ENCODE measurements at regions not wholly inside any gene's neighbourhood (a gene's known extent, or its start where the extent isn't known, plus 50 kb on each side); places are given as distances from the start of the nearest gene placed in this dataset.

DNA sequence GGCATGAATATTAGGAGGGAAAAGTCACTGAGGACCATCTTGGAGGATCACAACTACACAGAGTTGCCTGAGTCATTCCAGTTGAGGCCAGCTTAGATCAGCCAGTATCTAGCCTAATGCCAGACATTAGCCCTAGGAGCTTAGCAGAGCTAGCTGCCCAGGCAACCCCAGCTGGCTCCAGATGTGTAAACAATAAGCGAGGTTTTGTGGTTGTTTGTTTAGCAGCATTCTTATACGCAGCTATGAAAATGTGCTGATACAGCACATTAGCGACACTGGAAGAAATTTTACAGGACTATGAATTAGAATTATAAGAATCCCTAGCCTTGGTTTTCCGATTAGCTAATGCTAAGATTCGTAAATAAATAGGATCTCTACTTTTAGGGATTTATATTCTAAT lies 59.3 kb downstream of the BTBD3 start:
- H3K4me3 ChIP-seq (ENCODE audit: low read length), result no peak overlapping the region
- DNase-seq (ENCODE audit: low read depth), result no peak
- TF ChIP-seq, protein P1, sequence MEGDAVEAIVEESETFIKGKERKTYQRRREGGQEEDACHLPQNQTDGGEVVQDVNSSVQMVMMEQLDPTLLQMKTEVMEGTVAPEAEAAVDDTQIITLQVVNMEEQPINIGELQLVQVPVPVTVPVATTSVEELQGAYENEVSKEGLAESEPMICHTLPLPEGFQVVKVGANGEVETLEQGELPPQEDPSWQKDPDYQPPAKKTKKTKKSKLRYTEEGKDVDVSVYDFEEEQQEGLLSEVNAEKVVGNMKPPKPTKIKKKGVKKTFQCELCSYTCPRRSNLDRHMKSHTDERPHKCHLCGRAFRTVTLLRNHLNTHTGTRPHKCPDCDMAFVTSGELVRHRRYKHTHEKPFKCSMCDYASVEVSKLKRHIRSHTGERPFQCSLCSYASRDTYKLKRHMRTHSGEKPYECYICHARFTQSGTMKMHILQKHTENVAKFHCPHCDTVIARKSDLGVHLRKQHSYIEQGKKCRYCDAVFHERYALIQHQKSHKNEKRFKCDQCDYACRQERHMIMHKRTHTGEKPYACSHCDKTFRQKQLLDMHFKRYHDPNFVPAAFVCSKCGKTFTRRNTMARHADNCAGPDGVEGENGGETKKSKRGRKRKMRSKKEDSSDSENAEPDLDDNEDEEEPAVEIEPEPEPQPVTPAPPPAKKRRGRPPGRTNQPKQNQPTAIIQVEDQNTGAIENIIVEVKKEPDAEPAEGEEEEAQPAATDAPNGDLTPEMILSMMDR (conservative IDR thresholded peaks at IDR 0.05; ENCODE audit: low read depth, low read length), result no peak

DNA sequence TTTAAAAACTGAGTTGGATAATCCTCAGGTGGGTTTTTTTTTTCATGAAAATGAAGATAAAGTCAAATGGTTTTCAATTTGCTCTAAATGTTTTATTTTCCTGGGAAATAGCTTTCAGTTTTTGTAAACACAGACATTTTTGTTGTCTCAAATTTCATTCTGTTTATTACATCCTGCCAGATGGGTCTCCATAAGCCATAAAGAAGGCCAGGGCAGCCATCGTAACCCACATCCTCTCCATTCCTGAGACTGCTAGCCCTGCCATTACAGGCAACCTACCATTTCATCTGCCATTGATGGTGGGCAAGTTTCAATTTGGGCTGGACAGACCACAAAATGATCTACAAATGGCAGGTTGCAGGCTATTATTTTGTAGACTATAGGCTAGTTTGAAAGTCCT lies 60.8 kb downstream of the BTBD3 start:
- H3K4me3 ChIP-seq (ENCODE audit: low read length), result no peak overlapping the region
- TF ChIP-seq, protein P1 (conservative IDR thresholded peaks at IDR 0.05; ENCODE audit: low read depth, low read length), result no peak
- no peak for DNase-seq (ENCODE audit: low read depth)

DNA sequence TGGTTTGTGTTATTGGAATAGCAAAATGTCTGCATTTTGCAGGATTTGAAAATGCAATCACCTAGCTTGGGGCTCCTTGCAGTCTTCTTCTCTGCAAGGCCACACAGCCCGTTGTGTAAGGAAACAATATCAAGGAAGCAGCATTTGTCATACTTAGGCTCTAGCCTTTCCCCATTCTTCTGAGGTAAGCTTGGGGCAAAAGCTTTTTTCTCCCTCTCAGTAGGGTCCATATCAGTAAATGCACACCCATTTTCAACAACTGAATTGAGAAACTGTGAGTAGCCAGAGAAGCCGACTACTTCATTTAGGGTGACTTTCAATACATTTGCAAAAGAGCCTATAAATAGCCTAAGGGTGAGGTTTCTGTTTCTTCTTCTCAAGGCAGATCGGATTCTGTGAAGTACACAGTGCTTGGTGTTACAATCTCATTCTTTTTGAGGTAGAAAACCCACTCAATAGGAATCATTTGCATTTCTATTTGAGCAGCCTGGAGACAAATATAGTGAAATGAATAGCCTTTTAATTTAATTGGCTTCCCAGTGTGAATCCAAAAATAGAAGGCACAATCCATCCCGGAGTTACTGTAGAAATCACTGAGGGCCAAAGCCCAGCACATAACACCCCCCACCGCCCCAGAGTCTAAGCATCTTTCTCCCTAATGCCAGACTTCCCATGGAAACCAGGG lies 61.8 kb downstream of the BTBD3 start:
- no peak overlapping the region for H3K4me3 ChIP-seq (ENCODE audit: low read length)
- no peak for DNase-seq (ENCODE audit: low read depth)
- TF ChIP-seq, protein P1 (conservative IDR thresholded peaks at IDR 0.05; ENCODE audit: low read depth, low read length), result no peak

DNA sequence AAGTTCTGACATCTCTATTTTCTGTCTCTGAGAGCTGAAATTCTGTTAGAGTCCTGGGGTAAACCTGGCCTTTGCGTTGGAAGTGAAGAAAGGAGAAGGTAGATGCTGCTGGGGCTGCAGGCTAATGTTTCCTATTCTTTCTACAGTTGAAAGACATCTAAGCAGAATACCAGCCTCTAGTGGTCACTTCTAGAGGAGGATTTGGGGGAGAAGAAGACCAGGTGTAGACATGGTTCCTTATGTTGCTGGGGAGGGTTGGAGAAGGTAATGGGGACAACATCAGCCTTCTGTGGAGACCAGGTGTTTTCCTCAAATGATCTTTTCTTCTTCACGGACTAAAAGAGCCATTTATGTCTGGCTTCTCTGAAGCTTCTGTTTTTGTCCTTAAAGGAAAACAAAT lies 62.6 kb downstream of the BTBD3 start:
- no peak overlapping the region for H3K4me3 ChIP-seq (ENCODE audit: low read length)
- TF ChIP-seq, protein P1 (conservative IDR thresholded peaks at IDR 0.05; ENCODE audit: low read depth, low read length), result no peak
- DNase-seq (ENCODE audit: low read depth), result no peak

DNA sequence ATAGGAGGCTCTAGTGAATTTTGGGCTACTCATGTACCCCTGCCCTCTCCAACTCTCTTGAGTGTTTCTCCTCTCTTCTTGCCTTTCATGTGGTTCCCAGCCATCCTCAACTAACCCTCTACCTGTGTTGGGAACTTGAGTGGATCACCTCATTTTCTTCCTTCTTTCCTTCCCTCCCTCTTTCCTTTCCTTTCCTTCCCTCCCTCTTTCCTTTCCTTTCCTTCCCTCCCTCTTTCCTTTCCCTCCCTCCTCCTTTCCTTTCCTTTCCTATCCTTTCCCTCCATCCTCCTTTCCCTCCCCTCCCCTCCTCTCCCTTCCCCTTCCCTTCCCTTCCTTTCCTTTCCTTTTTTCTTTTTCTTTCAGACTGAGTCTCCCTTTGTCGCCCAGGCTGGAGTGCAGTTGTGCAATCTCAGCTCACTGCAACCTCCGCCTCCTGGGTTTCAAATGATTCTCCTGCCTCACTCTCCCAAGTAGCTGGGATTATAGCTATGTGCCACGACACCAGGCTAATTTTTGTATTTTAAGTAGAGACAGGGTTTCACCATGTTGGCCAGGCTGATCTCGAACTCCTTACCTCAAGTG lies 63.8 kb downstream of the BTBD3 start:
- no peak overlapping the region for H3K4me3 ChIP-seq (ENCODE audit: low read length)
- TF ChIP-seq, protein P1 (conservative IDR thresholded peaks at IDR 0.05; ENCODE audit: low read depth, low read length), result no peak
- DNase-seq (ENCODE audit: low read depth), result no peak

DNA sequence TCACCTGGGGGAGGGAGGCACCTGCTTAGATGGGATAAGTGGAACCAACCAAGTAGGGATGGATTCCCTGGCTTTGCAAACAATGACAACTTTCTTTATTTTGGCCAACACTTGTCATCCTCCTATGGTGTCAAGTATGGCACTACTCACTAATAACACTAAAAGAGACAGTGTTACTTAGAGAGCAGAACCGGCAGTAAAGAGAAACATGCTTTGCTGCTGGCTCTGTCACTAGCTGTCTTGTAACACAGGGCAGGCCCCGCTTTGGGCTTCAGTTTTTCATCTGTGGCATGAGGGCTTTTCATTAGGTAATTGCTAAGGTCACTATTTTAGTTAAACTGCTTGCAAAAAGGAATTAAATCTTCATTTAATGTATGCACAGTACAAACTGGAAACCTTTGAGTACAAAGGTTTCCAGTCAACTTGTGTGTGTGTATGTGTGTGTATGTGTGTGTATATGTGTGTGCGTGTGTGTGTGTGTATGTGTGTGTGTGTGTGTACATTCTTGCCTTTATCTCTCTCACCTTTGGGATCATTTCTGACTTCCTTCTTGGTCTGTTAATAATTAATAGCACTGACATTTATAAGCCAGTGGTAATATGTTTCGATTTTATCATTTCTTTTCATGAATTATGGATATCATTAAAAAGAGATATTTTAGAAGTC lies 64.7 kb downstream of the BTBD3 start:
- no peak overlapping the region for H3K4me3 ChIP-seq (ENCODE audit: low read length)
- DNase-seq (ENCODE audit: low read depth), result no peak
- TF ChIP-seq, protein P1 (conservative IDR thresholded peaks at IDR 0.05; ENCODE audit: low read depth, low read length), result no peak
